NCI-H69 (cell line): ENCODE measurements at regions not wholly inside any gene's neighbourhood (a gene's known extent, or its start where the extent isn't known, plus 50 kb on each side); places are given as distances from the start of the nearest gene placed in this dataset.
A peak's percentile ranks its signal among the peaks of the same experiment; 100 is the strongest.

Source experiments
- DNase-seq: peaks from one replicate; lab custom pipeline; 2025; lab: John Stamatoyannopoulos, UW

DNA sequence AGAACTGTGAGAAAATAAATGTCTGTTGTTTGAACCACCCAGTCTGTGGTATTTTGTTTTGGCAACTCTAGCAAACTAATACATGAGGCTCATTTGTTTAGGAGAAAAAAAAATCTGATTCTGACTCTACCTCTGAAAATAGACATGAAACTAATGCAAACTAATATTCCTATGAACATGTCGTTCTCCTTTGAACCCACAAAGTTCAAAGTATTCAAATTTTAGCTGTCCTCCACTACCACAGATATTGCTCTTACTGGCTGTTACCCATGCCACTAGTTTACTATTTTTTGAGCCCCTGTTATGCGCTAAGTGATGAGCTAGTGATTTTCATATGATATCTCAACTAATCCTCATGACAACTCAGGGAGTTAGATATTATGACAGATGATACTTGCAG is 58.8 kb upstream of the ZNF804B start:
- DNase-seq = no peak

DNA sequence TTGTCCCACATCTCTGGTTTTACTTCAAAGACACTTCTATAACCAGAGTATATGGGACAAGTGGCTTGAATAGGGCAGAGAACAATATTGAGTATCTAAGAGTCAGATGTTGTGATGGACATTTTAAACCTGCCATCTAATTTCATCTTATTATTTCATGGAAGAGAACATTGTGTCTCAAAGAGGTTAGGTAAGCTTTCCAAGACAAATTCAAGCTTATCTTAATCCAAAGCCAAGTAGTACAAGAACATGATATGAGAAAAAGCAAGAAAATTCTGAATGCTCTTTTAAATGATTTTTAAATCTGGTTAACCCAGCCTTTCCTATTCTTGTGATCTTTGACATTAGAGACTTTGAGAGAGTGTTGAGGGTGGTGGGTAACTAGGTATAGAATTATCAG is 65.3 kb upstream of the ZNF804B start:
- no peak for DNase-seq

DNA sequence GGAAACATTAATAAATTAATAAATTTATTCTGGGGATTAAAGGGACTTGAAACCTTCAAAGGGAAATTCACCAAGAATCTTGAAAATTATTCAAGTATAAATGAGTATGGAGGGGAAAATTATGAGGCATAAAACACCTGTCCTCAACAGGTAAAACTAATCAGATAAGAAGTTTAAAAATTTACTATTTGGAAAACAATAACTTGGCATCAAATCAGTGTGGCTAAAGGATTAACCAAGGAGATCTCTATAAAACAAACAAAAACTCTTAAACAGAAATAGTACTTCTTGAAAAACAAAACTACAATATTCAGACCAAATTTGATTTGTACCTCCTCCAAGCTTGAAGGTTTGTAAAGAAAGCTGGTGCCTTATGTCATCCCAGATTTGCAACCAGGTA is 66.4 kb upstream of the ZNF804B start:
- no peak for DNase-seq

DNA sequence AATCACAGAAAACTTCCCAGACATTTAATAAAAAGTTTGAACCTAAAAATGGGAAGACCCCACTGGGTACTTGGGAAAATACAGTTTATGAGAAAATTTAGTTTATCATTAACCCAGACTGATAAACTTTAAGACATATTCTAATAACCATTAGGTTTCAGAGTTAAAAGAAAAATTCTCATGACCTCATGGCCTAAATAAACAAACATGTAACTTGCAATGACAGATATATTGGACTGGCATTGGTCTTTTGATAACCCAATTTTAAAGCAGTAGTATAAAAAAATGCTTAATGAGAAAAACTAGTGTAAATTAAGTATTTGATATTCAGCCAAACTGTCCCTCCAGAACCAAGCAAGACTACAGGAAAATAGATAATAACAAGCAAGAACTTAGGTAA is 67.0 kb upstream of the ZNF804B start:
- no peak for DNase-seq

DNA sequence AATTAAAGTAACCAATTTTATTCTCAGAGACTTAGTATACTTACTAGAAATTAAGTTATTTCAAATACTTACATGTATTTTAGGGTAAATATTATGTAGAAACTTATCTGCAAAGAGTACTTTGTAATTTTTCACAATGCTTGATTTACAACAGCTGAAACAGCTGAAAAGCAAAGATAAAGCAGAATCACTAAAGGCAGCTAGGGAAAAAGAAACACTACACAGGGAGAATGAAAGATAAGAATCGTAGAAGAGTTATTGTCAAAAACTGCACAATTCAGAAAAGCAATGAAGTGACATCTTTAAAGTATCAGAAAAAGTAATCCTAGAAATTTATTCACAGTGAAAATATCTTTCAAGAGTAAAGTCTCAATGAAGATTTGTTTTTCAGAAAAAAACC is 69.7 kb upstream of the ZNF804B start:
- DNase-seq = no peak

DNA sequence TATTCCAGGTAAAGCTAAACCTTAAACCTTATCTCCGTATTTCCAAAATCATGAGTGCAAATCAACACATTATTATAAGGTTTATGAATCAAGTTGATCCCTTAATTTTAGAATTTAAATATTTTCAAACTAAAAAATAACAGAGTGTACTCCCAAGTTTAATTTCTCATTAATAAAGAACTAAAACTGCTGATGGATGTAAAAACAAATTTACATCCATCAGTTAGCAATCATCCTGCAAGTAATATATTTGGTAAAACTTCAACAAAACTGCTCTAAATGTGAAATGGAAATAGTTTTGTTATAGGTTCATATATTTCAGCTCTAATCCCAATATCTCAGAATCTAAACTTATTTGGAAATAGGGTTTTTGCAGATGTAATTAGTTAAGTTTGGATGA is 71.3 kb upstream of the ZNF804B start:
- DNase-seq = no peak

DNA sequence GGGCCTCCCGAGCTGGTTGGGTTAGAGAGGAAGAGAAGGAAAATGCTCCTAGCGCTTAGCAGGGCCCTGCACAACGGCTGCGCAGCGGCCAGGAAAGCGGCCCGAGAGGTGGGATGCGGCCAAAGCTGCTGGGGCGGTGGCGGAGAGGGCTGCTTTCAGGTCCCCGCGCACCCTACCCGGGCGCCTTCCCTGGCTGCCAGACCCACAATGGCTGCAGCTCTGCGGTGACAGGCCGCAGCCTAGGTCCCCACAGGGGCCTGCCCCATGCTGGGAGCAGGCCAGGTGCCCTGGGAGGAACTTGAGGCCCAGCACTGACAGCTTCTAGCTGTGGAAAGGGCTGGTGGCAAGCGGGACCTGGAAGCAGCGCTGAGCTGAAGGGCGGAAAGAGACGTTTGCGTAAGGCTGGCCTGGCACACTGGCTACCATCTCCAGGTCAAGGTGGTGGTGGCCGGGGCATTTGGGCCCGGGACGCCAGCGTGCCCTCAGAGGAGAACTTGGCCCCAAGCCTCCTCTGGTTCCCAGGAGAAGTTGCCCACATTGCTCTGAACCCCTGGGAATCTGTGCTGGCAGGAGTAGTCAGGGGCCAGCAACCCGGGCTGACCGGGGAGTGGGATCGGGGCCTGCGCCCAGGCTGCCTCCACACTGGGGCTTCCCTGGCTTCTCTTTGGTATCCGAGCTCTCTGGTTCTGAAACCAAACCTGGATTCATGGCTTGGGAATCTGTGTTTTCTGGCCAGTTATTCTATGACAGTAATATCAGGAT is 72.9 kb upstream of the ZNF804B start:
- DNase-seq = no peak

DNA sequence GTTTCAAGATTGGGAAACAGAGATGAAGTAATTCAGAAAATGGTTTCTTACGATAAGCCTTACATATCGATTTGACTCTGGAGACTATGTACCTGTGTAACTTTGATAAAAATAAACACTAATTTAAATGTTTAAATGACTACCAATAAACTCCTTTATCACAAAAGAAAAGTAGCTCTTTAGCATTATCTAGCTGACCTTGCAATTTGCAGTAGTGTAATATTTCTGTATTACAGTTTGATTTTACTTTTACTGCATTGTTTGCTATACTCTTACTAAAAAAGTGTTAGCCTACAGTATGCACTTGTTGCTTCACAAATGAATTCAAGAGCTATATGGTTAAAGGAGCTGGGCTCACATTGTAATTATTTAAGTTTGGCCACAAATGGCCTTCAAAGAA is 77.8 kb upstream of the ZNF804B start:
- no peak for DNase-seq

DNA sequence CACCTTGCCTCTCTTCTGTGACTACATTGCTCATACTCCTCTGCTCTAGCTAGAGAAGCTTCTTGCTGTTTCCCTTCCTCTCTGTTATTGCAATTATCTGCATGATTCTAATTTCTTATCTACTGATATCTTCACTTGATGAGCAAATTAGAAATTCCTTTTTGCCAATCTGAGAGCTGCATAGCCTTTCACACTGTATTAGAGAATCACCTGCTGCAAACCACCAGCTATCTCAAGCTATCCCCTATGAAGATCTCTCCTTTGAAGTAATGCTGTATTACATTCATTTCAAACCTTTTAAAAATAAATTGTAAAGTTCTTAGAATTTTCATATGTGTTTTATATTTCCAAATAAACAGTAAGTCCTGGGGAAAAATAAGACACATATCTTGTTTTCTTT is 89.0 kb upstream of the ZNF804B start:
- DNase-seq = no peak

DNA sequence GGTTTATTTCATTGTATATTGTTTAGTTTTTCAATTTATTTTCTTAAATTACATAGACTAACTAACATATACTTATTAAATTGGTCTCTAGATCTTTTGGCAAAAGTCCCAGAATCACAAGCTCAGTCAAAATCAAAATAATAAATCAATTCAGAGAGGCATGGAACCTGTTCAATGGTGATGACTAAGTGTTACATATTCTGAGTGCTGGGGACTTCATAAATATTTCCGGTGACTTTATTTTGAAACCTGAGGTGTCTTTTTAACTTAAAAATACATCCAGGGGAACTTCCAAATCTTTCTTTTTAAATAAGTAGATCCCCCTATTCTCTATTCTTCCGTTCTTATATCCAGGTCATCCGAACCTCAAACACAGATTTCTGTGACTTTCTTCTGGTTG is 89.6 kb upstream of the ZNF804B start:
- peak; percentile 4 for DNase-seq

DNA sequence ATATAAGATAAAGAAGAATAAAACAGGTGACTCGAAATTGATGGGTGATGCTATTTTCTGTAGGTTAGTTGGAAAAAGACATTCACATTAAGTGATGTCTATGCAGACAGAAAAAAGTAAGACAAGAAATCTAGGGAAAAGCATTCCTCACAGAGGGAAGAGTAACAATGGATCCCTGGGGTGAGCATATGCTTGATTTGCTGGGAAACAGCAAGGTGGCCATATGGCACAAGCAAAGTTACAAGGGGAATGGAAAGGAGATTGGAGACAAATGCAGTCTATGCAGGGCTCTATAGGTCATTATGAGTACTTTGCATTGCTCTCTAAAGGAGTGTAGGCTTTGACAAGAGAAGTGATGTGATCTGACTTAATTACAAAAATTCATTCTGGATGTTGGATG is 90.9 kb upstream of the ZNF804B start:
- DNase-seq = peak; percentile 18

DNA sequence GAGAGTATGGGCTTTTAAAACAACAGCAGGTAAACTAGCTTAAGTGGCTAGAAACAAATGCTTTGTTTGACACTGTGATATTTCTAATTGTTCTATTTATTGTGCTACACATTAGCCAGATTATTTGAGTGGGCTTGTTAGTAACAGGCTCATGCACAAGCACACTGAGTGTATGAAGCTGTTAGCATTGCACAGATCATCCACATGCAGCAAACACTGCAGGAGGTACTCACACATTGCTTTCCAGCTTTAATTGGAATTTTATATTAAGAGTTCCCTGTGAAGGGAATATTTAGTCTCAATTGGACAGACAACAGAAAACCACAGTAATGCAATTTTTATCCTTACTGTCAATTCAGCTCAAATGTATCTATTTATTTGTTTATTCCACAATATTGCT is 92.9 kb upstream of the ZNF804B start:
- DNase-seq = peak; percentile 4

DNA sequence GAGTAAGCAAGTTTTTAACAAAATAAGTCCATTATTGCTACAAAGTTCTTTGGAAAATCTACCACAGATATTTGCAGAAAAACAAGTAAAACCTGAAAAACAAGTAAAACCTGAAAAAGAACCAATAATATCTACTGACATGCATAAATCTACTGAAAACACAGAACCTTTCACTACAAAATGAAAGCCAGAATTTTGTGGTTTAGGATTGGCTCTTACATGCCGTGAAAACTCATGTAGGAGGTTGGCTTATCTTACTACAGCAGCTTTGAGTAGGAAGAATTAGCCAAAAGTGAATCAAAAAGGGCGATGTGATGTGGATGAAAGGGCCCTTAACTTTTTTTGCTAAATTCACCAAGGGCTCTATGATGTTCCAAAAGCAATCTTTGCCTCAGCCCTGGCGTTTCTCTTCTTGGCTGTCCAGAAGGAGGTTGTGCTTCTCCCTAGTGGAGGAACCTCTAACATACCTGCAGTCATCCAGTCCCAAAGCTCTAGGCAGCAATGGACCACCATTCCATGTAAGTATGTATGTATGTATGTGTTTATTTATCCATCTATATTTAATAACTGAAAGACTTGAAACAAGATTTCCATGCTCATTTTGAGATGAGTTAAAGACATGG is 93.5 kb upstream of the ZNF804B start:
- DNase-seq = no peak

DNA sequence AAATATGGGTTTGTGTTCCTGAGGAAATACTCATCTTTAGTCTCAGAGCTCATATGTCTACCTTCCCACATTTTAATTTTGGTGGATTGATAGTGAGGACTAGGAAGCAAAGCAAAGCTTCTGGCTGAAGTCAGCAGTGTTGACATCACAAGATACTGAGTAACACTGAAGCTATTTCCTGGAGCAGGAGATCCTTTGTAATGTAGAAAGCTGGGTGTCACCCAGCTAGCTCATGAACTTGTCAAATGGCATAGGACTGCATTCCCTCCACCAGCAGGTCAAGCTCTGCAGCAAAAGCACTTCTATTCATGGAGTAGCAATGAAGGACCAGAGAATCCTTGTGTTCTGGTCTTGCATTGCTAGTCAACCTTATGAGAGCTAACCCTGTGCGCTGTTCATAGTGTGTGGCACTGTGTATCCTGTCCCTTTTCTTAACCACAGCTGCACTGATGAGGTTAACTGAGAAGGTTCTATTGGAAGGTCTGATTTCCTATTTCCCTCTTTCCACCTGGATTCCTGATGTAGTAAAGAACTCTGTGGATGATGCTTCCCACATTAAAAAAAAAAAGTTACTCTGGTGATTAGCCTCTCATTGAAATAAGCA is 94.8 kb upstream of the ZNF804B start:
- no peak for DNase-seq

DNA sequence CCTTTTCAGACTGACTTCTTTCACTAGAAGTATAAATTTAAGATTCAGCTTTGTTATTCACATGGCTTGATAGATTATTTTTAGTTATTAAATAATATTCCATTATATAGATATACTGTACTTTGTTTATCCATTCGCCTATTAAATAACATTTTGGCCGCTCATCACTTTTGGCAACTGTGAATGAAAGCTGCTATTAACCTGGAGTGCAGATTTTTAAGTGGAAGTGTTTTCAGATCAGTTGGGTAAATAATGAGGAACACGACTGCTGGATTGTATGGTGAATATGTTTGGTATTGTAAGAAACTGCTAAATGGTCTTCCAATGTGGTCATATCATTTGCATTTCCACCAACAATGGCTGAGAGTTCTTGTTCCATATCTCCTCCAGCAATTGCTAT is 97.6 kb upstream of the ZNF804B start:
- DNase-seq = no peak

DNA sequence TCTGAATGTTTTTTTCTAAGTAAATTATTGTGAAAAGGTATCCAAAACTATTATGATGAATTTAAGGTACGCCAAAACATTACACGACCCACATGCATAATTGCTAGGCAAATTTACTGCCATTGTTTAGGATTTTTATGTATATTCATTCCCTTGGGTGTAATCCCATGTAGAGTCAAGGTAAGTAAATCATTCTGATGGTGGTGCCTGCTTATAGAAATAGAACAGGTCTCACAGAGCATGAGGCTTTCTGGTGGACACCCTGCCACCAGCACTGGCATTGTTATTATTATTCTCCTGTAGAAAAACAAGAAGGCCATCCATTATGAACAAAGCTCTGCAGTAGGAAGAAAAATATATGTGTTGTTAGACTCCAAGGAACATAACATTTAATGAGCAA is 111.7 kb upstream of the ZNF804B start:
- peak; percentile 56 for DNase-seq

DNA sequence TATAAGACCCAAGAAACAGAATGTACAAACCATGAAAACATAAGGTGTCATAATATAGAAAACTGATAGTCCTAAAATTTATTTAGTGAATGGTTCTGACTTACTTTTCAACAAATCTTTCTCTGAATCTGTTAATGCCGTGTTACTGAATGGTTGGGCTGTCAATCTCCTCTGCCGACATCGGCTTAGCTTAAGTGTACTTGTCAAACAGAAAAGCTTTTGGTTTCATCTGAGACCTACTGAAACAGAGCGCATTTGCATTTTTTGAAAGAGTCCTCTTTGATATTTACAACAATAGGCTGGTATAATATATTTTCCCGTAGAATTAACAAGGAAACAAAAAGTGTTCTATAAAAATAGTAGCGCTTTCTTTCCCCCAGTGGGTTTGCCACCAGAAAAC is 120.9 kb upstream of the ZNF804B start:
- DNase-seq = no peak

DNA sequence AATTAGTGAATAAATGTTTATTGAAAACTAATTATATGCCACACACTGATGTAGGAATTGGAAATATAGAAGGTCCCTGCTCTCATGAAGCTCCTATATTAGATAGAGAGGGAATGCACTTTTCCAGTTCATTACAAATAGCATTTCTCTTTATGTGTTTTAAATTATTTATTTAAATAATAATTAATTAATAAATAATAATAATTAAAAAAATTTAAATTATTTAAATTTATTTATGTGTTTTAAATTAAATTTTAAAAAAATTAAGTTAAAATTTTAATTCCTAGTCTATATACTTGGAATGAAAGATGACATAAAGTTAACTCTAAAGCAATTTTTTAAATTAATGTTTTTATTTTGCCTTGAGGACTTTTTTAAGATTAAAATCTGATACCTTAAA is 121.7 kb upstream of the ZNF804B start:
- no peak for DNase-seq

DNA sequence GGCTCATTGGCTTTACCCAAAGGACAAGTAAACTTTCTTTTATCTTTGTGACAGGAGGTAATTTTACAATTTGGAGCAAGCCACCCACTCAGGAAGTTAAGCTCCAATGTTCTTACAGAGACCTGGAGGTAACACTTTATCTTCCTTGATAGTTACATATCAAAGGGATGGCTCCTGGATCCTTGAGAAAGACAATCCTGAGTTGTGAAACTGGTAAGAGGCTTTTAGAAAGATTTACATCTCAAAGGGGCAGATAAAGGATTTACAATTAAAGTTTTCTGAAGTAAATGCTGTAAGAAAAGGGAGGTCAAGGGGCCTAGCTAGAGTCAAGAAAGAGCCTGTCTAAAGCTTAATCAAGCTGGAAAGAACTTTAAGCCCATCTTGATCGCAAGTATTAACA is 124.4 kb upstream of the ZNF804B start:
- no peak for DNase-seq

DNA sequence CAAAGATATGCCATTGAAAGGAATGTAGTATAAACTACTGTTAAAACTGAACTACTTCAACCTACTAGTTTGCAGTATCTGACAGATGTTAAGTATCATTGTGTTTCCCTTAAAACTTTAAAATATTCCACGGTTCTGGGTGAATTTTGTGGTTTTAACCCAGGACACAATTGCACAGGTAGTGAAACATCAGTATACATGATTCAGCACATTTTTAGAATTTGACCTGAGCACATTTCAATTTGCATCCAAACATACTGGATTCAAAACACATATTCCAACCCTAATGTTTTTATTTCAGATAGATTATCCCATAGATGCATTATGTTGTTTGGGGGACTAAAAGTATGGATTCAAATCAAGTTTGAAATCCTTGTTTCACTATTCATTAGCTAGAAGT is 129.9 kb upstream of the ZNF804B start:
- no peak for DNase-seq

DNA sequence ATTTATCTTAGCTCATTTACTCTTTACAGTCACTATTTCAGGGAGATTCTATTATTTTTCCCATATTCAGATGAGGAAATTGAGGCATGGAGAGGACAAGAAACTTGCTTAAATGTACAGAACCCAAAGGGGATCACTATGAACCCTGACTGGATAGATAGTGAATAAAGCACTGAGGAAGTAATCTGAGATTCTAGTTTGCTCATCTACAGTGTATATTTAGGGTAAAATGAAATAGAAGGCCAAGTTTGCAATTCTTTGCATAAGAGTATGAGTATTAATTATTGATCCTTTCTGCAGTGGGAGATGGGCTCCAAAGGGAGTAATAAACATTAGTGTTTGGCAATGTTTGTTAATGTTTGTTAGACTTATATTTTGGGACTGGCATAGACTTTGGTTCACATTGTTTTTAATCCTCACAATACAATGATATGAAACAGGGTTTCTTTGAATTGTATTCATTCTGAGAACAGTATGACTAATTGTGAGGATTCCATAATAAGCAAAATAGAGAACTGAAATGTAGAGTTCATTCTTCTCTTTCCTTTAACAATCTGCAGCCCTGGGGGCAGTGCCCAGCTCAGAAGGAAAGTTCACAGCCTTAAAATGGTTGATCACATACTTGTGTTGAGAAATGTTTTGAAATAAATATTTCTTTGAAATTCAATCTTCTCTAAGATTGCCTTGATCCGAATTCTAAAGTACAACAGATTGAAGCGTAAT is 131.0 kb upstream of the ZNF804B start:
- DNase-seq = no peak

DNA sequence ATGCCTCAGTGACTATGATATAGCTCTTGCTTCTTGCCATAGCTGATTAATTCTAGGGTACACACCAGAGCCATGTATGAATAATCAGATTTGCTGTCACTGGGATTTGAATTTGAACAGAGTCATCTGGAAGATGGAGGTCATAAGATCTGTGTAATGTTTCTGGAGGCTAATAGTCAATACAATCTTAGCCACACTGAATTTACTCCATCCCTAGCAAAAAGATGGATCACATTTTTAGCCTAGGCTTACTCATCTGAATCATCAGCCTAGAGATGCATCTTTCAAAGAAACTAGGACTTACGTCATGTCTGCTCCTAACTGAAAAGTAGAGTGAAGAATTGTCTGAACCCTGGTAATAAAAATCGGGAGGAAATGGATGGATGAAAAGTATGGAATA is 142.3 kb upstream of the ZNF804B start:
- DNase-seq = no peak

DNA sequence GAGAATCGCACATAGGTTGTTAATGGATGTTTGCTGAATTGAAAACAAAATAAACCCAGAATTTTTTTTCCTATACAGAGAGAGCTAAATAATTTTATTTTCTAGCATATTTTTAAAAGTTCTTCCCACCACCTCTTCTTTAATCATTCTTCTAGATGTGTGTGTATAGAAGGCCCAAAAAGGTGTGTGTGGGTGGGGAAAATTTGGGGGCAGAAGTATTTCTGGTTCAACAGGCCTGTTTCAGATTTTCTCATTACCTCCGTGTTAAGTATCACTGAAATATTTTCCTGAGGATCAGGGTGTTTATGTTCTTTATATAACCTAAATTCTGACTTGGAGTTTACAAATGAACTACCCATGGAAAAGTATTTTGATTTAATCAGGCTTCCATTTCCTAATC is 144.2 kb upstream of the ZNF804B start:
- DNase-seq = no peak
